HG03045 (cell line): ENCODE measurements at regions not wholly inside any gene's neighbourhood (a gene's known extent, or its start where the extent isn't known, plus 50 kb on each side); places are given as distances from the start of the nearest gene placed in this dataset.
A peak's percentile ranks its signal among the peaks of the same experiment; 100 is the strongest.

Source experiments
- ATAC-seq: cut with Tn5 transposase; IDR thresholded peaks from one replicate; pipeline ENCODE4 v1.9.1; 2021; ENCODE audit warnings: mild to moderate bottlenecking, moderate library complexity; ENCODE audit not compliant: unreplicated experiment

DNA sequence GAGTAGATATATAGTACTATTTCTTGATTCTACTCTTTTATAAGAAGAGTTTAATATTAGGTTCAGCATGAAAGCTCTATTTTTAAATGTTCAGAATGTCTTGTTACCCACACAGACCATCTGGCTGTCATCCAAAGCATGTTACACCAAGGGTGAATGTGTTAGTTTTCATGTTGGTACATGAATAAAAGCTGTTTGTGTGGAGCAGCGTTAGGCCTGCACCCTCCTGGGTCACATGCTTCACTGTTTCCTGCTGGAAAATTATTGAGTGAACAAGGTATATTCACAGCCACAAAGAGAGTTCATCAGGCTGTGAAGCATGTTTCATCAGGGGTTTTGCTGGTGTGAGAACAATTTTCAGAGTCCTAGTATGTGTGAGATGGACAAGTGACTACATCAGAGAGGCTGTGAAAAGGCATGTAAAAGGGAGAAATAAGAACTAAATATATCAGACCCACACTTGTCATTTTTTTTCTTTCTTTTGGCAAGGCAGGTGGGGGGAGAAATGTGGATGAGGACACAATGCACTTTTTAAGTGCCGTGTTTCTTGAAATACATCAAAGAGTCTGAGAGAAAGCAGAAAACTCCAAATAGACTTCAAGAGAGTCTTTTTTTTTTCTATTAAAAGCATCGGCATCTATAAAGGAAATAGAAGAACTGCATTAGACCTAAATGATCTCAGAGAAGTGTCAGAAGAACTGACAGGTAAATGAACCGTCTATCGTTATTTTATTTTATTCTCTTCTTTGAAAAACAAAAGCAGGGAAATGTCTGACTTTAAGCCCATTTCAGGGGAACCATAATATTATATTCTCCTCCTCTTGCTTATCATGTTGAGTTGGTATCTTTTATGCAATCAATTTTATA lies 2429.7 kb downstream of the PCDH7 start:
- no peak for ATAC-seq

DNA sequence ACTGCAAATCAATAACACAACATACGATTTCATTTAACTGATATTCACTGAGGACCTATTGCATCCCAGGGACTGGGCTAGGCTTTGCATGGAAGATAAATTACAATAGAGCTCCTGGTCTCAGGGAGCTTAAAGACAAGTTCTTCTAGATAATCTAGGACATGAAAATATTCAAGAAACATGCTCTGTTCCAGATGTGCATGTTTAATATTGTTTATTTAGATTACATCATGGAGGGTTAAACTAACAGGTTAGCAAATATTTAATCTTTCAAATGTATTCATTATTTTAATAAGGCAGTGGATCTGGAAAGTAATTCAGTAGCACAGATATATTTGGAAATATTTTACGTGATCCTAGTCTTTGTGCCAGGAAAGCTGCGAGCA lies 2430.3 kb downstream of the PCDH7 start:
- ATAC-seq, result no peak

DNA sequence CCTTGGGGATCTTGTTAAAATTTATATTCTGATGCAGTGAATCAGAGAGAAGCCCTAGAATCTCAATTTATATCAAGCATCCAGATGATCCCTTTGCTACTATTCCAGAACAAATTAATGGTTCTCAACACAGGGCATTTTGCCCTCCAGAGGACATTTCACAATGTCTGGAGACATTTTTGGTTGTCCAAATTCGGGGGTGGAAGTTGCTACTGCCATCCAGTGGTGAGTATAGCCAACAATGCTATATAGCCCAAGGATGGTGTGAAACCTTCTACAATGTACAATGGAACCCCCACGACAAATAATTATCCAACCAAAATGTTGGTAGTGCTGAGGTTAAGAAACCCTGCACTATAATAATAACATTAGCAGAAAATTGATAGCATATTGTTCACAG lies 2440.0 kb downstream of the PCDH7 start:
- ATAC-seq, result no peak

DNA sequence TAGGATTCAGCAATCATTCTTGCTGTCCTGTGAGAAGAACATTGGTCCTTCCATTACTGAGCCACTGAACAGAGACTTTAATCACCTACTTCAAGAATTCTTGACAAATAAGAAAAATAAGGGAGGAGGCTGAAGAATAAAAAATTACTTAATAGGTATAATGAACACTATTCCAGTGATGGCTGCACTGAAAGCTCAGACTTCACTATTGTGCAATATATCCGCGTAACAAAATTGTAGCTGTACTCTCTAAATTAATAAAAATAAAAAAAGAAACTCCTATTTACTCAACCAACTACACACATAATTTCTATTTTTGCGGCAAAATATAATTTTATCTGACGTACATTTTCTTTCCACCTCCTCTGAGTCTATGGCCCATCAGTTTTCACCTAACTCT lies 2441.0 kb downstream of the PCDH7 start:
- ATAC-seq, result no peak

DNA sequence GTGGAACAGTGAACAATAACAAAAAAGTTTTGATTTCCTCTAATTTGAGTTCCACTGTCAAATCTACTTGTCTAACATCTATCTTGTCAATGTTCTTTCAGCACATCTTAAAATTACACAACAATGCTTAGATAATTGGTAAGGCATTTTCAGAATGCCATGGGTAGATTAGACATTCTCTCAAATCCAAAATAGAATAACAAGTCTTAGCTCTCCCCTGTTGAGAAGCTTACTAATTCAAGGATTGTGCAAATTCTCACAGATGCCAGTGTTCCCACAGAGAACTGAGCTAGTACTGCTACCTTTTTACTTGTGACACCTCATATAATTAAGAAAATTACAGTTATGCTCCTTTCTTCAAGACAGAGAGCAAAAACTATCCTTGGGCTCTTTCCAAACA lies 2442.0 kb downstream of the PCDH7 start:
- ATAC-seq, result no peak

DNA sequence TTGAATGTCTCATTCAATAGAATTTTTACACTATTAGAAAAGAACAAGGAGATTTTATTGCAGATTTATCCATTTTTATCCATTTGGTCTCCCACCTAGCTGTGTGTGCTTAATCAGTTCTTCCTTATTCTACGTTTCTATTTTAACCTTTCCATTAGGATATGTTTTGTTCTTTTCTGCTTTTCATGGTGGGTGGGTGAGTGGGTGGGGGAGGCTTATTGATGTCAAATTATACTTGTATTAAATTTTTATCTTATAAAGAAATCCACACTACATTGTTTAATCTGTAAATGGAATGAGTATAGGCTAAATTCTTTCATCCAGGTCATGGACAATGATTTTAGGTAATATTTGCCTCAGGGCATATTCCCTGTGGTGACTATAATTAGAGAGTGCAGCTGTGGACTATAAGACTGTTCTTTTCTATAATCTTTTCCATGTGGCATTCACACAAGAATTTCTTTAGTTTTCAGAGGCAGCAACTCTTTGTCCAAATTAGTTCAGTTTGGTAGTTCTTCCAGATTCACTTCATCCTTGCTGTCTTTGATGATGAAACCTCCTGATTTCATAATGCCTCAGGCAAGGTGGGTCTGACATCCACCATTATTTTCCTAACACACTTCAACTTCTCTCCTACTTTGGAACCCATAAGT lies 2451.8 kb downstream of the PCDH7 start:
- ATAC-seq, result no peak

DNA sequence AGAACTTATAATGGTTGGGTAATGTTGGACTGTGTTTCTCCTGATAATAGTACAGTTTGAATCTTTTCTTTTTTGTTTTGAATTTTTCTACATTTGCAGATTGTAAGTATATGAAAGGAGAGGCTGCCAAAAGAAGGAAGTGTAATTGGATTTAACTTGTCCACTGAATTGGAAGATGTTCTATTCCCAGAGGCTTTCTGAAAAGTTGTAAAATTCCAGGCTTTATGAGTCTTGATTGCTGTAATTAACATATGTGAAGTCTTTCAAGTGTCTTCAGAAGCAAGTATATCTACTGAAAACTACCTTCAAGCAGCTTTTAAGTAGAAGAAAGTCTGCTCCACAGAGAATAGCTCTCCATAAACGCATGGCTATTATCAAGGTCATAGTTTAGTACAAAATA lies 2456.4 kb downstream of the PCDH7 start:
- ATAC-seq, result no peak

DNA sequence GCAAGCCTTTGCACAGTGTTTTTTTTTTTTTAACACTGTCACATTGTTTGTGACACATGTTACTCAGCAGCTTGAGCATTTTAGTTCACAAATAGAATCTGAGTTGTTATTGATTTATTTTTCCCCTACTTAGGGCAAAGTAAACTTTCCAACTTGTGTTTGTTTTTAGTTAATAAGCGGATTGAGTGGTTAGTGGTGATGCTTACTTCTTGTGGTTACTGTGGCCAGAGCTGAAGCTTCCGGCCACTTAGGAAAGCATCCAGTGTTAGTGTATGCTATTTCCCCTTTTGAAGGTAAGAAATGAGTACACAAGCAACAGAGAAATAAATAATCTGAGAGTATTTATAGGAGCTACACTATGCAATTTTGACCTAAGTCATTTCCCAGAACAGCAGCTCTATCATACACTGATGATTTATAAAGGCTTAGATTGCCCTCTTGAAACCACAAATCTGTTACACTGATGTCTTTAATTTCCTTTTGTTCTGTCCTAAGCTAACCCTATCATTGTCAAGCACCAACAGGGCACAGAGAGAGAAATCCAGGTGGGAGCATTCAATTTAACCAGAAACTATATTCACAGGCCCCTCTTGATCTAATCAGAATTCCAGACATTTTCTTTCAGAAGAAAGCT lies 2464.6 kb downstream of the PCDH7 start:
- peak; percentile 84 for ATAC-seq

DNA sequence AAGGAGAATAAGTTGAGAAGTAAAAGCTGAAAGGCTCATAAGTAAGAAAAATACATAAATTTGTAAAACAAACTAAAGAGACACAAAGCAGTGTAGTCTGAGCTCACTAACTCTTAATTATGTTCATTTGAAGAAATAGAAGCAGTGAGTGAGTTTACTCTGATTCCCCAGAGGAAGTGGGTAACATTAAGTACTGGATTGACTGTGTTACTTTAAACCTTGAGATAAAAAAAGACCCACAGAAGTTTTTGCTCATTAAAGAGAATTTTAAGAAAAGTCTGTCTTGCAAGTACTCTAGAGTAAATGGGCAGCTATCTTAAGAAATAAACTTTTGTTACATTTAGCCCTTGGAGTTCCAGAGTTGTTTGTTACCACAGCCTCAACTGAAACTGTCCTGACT lies 2466.9 kb downstream of the PCDH7 start:
- no peak for ATAC-seq

DNA sequence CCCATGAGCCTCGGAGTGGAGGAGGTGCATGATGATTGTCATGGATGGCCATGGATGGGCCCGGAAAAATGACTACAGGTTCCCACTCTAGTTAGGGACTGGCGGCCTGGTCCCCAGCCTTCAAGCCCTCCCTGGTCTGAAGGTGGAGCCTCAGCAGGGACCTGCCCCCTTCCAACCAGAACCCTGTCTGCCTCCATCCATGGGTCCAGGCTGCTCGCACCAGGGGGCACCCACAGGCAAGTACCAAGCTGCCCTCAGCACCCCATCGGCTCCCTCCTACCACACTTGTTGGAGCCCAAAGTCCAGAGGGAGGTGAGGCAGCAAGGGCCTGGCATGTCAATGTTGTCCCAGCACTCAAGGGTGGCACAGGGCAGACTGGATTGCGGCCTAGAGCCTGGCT lies 2468.6 kb downstream of the PCDH7 start:
- no peak for ATAC-seq

DNA sequence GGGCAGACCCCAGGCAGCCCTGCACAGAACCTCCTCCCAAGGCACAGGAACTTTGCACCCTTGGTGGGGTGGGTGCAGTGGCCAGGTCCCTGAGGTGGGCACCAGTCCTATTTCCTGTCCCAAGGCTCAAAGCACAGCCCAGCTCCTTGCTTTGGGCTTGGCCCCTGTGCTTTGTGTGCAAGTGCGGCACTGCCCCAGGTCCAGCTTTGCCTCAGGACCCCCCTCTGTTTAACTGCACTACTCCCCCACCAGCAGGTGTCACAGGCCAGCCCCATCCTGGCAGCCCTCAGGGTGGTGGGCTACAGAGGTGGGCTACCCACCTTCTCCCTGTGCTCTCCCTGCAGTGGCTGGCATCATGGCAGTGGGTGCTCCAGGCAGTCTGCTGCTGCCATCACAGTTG lies 2469.0 kb downstream of the PCDH7 start:
- no peak for ATAC-seq

DNA sequence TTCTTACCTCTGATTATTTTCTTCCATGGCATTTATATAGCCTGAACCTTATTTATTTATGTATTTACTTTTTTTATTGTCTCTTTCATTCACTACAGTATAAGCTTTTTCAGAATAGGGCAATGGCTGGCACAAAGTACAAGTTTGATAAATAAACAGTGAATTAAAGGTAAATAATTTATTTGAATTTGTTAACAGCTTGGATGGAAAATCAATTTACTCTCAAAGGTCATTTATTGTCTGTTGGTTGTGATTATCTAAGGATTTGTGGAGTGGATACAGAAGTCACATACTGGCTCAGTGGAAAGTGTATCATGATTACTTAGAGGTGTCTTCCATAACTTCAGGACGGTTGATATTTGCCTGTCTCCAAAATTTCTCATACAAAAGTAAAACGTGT lies 2472.9 kb downstream of the PCDH7 start:
- no peak for ATAC-seq

DNA sequence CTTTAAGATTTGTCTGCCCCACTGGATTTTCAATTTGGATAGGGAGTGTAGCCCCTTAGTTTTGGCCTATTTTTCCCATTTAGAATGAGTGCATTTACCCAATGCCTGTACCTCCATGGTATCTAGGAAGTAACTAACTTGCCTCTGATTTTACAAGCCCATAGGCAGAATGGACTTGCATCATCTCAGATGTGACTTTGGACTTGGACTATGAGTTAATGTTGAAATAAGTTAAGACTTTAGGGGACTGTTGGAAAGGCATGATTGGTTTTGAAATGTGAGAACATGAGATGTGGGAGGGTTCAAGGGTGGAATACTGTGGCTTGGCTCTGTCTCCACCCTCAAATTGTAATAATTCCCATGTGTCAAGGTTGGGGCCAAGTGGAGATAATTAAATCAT lies 2480.2 kb downstream of the PCDH7 start:
- no peak for ATAC-seq

DNA sequence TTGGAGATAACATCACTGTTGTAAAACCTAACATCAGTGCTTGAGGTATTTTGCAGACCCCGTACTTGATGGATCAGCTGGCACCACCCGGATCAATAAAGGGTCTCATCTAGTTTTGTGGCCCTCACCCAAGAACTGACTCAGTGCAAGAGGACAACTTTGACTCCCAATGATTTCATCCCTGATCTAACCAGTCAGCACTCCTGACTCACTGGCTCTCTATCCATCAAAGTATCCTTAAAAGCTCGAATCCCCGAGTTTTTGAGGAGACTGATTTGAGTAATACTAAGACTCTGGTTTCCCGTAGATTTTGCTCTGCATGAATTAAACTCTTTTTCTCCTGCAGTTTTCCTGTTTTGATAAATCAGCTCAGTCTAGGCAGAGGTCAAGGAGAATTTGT lies 2498.1 kb downstream of the PCDH7 start:
- no peak for ATAC-seq

DNA sequence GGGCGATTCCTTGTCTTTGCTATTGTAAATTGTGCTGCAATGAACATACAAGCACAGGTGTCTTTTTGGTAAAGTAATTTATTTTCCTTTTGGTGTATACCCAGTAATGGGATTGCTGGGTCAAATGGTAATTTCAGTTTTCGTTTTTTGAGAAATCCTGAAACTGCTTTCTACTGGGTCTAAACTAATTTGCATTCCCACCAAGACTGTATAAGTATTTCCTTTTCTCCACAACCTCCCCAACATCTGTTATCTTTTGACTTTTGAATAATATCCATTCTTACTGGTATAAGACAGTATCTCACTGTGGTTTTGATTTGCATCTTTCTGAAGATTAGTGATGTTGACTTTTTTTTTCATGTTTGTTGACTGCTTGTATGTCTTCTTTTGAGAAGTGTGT lies 2506.0 kb downstream of the PCDH7 start:
- ATAC-seq, result peak; percentile 61

DNA sequence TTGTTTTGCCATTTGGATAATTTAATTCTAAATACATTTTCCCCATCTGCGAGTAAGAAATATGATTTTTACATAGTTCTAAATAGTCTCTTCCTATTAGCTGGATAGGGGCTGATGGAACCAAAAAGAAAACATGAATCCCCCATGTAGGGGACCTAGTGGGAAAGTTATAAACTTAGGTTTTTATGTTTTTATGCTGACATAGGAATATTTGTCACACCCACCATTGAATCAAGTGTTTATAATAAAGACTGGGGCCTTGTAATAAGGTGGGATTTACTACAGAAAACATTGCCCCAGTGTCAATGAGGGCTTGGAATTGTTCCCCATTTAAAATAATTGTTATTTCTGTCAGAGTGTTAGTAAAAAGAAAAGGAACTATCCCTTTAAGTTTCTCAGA lies 2506.6 kb downstream of the PCDH7 start:
- no peak for ATAC-seq

DNA sequence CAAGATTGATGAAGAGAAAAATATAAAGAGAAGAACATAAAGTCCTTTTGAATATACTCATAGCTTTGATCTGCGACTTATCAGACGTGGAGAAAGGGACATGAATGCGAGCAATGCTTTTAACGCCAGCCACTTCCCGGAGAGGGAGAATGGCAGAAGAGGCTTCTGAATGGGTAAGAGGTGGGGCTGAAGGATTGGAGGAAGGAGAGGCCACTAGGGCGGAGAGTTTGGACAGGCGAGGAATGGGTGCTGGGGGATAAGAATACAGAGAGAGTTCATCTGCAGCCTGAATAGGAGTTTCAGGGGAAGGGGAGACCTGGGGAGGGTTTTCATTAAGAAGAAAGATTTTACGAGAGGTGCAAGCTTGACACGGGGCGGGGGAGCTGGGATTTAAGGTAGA lies 2534.9 kb downstream of the PCDH7 start:
- no peak for ATAC-seq

DNA sequence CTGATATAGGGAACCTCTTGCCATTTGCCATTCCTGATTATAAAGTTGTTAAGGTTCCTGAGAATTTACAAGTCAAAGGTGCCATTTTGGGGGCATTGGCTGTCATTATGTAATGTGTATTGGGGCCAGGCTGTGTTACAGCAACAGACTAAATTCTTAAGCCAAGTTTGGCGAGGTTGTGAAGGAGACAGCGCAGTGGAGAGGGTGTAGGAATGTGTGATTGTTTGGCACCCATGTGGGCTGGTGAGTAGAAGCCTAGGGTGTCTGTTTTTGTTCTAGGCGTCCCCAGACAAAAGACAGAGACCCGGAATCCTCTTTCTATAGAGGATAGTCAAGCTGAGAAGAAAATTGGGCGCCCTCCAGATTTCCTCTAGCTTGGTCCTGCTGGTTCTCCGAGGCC lies 2535.3 kb downstream of the PCDH7 start:
- ATAC-seq, result no peak

DNA sequence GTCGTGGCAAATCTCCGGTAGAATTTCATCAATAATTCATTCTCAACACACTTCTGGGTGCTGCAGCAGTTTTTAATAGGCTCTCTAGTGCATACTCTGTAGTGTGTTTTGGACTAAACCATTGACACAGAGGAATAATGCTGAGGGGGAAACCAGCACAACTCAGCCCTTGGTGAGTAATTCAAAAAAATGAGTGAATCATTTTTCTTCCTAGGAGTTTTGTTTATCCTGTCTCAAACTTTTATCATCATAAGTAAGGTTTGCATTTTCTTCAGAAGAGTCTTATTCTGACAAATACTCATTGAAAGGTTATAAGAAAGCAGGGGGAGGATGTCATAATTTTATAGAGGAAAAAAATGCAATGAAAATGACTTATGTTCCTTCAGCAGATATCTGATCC lies 2542.7 kb downstream of the PCDH7 start:
- ATAC-seq, result no peak

DNA sequence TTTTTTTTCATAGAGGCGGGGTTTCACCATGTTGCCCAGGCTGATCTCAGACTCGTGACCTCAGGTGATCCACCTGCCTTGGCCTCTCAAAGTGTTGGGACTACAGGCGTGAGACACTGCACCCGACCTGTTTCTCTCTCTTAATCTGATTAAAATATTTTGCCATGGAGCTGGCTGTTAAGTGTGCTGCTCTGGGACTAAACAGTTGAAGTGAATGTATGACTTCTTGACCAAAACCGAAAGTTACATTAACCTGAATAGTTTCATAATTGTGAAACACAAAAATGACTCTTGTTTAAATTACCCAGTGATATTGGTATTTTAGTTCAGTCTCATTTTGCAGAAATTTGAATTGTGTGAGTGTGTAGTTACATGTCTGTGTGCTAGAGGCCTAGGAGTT lies 2548.6 kb downstream of the PCDH7 start:
- ATAC-seq, result no peak

DNA sequence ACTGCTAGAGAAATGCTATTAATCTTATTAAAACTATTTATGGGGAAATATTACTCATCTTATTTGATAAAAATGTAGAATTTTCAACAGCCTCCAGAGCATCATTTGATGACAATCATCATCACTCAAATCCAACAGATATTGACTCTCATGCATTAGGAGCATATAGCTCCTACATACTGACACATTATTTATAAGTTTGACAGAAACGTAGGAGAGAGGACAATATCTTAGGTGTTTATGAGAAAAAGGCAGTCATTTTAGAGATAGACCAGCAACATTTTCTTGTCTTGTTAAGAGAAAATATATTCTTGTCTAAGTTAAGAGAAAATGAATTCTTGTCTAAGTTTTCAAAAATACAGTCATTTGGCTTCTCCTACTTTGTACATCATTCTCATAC lies 2550.2 kb downstream of the PCDH7 start:
- ATAC-seq, result no peak

DNA sequence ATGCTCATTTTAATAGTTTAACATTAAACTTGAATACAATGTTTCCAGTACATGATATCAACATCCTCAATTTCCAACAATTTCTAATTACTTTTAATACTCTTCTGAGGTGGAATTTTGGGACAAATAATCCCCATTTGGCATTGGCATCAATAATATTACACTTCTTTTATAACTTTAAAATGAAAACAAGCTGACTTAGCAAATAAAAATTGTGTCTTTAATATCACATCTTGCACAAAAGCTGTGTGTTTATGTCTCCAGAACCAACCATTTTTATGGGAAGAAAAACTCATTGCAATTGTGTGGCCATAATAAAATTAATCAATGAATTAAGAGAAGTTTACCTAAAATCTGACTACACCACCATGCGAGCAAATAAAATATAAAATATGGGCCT lies 2552.6 kb downstream of the PCDH7 start:
- ATAC-seq, result no peak
